Immature natural killer cell (primary cell): ENCODE measurements at regions not wholly inside any gene's neighbourhood (a gene's known extent, or its start where the extent isn't known, plus 50 kb on each side); places are given as distances from the start of the nearest gene placed in this dataset.
"Not testable (repeated sequence)": the region's sequence is repeated elsewhere in the genome, so short reads cannot be mapped to it uniquely, and the experiment has no call there.

Experiments used
- DNase-seq, 3 donors: peaks; one replicate each; pipeline ENCODE4 v3.0.0; 2022; ENCODE audit warnings: mixed read lengths in 1 of 3
- H3K27ac Mint-ChIP-seq, 6 donors: one replicate each; pipeline ENCODE4 v1.8.0; 2020; ENCODE audit warnings: mixed read lengths in 6 of 6, mild to moderate bottlenecking in 5 of 6, inconsistent platforms in 4 of 6, moderate library complexity in 3 of 6
- H3K27me3 Mint-ChIP-seq, 3 donors: one replicate each; pipeline ENCODE4 v1.8.0; 2020 to 2021; ENCODE audit warnings: low read depth in 3 of 3, mild to moderate bottlenecking in 3 of 3, mixed read lengths in 3 of 3, moderate library complexity in 3 of 3, inconsistent platforms in 1 of 3
- H3K36me3 Mint-ChIP-seq, 3 donors: one replicate each; pipeline ENCODE4 v1.8.0; 2020; ENCODE audit warnings: mixed read lengths in 3 of 3, inconsistent platforms in 2 of 3, mild to moderate bottlenecking in 2 of 3
- H3K4me1 Mint-ChIP-seq, 2 donors: one replicate each; pipeline ENCODE4 v1.8.0; 2020; ENCODE audit warnings: inconsistent platforms in 2 of 2, mild to moderate bottlenecking in 2 of 2, mixed read lengths in 2 of 2, moderate library complexity in 1 of 2
- H3K4me3 Mint-ChIP-seq, 5 donors: one replicate each; pipeline ENCODE4 v1.8.0; 2020; ENCODE audit warnings: mild to moderate bottlenecking in 5 of 5, mixed read lengths in 5 of 5, inconsistent platforms in 3 of 5, moderate library complexity in 3 of 5
- H3K9me3 Mint-ChIP-seq, 6 donors: one replicate each; pipeline ENCODE4 v1.8.0; 2020; ENCODE audit warnings: mild to moderate bottlenecking in 6 of 6, mixed read lengths in 6 of 6, inconsistent platforms in 4 of 6, moderate library complexity in 3 of 6

DNA sequence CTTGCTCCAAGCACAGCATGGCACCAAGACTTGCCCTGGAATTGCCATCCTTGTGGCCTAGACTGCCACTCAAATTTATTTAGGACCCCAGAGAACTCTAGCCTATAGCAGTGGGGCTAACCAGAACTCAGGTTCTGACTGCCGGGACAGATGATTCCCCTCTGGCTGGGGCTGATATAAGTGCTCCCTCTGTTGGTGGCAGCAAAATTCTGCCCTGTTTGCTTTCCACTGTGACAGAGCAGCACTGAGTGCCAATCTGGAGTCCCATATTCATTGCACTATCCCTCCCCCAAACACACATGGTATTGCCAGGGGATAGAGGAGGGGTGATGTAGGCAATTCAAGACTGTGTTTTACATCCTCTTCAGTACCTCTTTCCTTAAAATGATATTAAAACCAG is 1081.9 kb downstream of the FAT4 start:
- DNase-seq: no peak
- no peaks in the 10 kb centered on the region for H3K4me1 Mint-ChIP-seq
- peaks cover 4 to 21% (median 8%) of the 10 kb centered on the region in 6 donors for H3K9me3 Mint-ChIP-seq
- H3K36me3 Mint-ChIP-seq: no peaks in the 10 kb centered on the region
- no peak overlapping the region for H3K4me3 Mint-ChIP-seq
- H3K27me3 Mint-ChIP-seq: peaks cover 0 to 3% (median 0%) of the 10 kb centered on the region in 3 donors
- no peak overlapping the region for H3K27ac Mint-ChIP-seq

DNA sequence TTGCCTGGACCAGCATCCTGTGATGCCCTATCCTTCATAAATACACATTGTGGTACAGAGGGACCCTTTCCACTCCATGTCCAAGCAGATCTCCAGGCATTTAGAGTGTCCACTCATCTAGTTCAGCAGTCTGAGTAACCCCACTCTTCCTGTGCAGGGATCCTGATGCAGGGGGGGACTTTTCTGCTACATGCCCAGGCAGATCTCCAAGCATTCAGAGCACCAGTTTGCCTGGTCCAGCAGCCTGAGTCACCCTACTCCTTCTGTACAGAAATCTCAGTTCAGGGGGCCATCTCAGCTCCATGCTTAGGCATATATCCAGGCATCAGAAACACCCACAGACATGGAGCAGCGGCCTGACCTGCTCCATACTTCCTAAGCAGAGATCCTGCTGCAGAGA is 1089.8 kb downstream of the FAT4 start:
- DNase-seq: no peak
- H3K9me3 Mint-ChIP-seq: peaks cover 0 to 30% (median 9%) of the 10 kb centered on the region in 6 donors
- peaks cover 0 to 3% (median 0%) of the 10 kb centered on the region in 3 donors for H3K27me3 Mint-ChIP-seq
- H3K27ac Mint-ChIP-seq: no peak overlapping the region
- H3K36me3 Mint-ChIP-seq: no peaks in the 10 kb centered on the region
- no peaks in the 10 kb centered on the region for H3K4me1 Mint-ChIP-seq
- no peak overlapping the region for H3K4me3 Mint-ChIP-seq

DNA sequence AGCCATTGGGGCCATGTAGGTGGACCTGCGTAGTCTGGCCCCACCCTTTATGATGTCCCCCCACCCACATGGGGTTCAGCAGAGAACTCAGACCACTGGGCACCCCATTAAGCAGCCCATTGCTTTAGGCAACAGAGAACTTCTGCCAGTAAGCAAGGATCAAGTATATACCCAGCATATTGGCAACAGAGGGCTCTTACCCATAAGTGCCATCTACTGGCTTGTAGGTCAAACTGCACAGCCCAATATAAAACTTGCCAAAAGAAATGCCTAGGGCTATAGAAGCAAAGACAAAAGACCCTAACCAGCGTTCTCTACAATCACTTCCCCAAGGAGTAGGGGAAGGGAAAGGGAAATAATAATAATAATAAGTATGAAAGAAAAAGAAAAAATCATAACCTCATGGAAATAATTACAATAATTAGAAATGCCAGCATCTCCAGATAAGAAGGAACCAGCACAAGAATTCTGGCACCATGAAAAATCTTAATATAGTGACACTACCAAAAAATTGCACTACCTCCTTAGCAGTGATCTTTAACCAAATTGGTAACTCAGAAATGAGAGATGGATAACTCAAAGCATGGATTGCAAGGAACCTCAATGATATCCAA is 1090.7 kb downstream of the FAT4 start:
- H3K4me3 Mint-ChIP-seq: no peak overlapping the region
- H3K27me3 Mint-ChIP-seq: peaks cover 0 to 3% (median 0%) of the 10 kb centered on the region in 3 donors
- no peak for DNase-seq
- H3K27ac Mint-ChIP-seq: no peak overlapping the region
- no peaks in the 10 kb centered on the region for H3K4me1 Mint-ChIP-seq
- H3K9me3 Mint-ChIP-seq: peaks cover 0 to 34% (median 9%) of the 10 kb centered on the region in 6 donors
- H3K36me3 Mint-ChIP-seq: no peaks in the 10 kb centered on the region

DNA sequence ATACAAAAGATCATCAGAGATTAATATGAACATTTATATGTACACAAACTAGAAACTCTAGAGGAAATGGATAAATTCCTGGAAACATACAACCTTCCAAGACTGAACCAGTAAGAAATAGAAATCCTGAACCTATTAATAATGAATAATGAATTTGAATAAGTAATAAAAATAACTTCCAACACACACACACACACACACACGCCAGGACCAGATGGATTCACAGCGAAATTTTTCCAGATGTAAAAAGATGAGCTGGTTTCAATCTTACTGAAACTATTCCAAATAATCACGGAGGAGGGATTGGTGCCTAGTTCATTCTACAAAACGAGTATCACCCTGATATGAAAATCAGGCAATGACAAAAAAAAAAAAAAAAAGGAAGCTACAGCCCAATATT is 1095.0 kb downstream of the FAT4 start:
- Mint-ChIP-seq H3K4me3 (no peak overlapping the region), H3K36me3 (no peaks in the 10 kb centered on the region), H3K9me3 (peaks cover 1 to 45% (median 10%) of the 10 kb centered on the region in 6 donors), H3K27me3 (peaks cover 0 to 3% (median 0%) of the 10 kb centered on the region in 3 donors), H3K4me1 (no peaks in the 10 kb centered on the region), H3K27ac (no peak overlapping the region)
- DNase-seq: no peak

DNA sequence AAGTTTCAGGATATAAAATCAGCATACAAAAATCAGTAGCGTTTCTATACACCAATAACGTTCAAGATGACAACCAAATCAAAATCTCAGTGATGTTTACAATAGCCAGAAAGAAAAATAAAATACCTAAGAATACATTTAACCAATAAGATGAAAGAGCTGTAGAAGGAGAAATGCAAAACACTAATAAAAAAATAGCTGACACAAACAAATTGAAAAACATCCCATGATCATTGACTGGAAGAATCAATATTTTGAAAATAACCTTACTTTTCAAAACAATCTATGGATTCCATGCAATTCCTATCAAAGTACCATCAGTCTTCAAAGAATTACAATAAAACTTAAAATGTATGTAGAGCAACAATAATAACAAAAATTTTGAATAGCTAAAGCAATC is 1096.3 kb downstream of the FAT4 start:
- Mint-ChIP-seq H3K4me1 (no peaks in the 10 kb centered on the region), H3K27ac (no peak overlapping the region), H3K27me3 (peaks cover 0 to 3% (median 0%) of the 10 kb centered on the region in 3 donors)

DNA sequence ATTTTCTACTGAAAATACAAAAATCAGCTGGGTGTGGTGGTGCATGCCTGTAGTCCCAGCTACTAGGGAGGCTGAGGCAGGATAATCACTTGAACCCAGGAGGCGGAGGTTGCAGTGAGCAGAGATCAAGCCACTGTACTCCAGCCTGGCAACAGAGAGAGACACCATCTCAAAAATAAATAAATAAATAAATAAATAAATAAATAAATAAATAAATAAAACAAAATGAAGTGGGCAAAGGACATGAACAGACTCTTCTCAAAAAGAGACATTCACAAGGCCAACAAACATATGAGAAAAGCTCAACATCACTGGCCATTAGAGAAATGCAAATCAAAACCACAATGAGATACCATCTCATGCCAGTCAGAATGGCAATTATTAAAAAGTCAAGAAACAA is 1097.6 kb downstream of the FAT4 start:
- not testable (repeated sequence) for H3K27ac Mint-ChIP-seq, H3K27me3 Mint-ChIP-seq, H3K4me3 Mint-ChIP-seq, DNase-seq, H3K36me3 Mint-ChIP-seq, H3K4me1 Mint-ChIP-seq
- peaks cover 1 to 42% (median 5%) of the 10 kb centered on the region in 6 donors for H3K9me3 Mint-ChIP-seq

More for the DNA sequence above, 1096.3 kb downstream of the FAT4 start:
- DNase-seq: no peak
- Mint-ChIP-seq H3K36me3 (no peaks in the 10 kb centered on the region), H3K4me3 (no peak overlapping the region), H3K9me3 (peaks cover 1 to 47% (median 10%) of the 10 kb centered on the region in 6 donors)

DNA sequence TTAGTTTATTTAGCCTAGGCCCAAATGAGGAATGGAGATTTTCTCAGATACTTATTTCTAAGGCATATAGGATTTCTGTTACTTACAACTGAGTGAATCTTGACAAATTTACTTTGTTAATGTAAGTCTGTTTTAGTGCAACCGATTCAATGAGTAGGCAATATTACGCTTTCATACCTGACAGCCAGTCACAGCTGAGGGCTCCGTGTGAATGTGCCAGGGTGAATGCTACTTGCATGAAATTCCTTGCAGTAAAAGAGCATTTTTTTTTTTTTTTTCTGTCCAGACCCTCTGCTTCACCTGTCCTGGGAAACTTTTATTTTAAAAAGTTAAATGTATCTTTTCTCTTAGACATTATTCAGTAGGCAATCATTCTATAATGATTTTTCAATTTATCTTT is 1100.0 kb downstream of the FAT4 start:
- no peaks in the 10 kb centered on the region for H3K36me3 Mint-ChIP-seq
- no peak for DNase-seq
- peaks cover 1 to 44% (median 5%) of the 10 kb centered on the region in 6 donors for H3K9me3 Mint-ChIP-seq
- peaks cover 0 to 1% (median 0%) of the 10 kb centered on the region in 3 donors for H3K27me3 Mint-ChIP-seq
- no peak overlapping the region for H3K27ac Mint-ChIP-seq
- H3K4me3 Mint-ChIP-seq: no peak overlapping the region
- H3K4me1 Mint-ChIP-seq: no peaks in the 10 kb centered on the region

DNA sequence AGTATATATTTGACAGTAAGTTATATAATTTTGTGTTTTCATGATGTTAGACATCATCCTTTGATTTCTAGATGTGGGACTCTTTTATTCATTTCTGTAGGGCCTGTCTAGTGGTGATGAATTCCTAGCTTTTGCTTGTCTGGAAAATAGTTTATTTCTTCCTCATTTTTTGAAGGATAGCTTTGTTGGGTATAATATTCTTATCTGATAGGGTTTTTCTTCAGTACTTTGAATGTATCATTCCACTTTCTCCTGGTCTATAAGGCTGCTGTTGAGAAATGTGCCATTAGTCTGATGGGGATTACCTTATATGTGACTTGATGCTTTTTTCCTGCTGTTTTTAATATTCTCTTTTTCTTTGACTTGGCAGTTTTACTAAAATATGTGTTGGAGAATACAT is 1104.5 kb downstream of the FAT4 start:
- no peak overlapping the region for H3K27ac Mint-ChIP-seq
- H3K36me3 Mint-ChIP-seq: no peaks in the 10 kb centered on the region
- peaks cover 0 to 2% (median 1%) of the 10 kb centered on the region in 3 donors for H3K27me3 Mint-ChIP-seq
- no peak for DNase-seq
- H3K9me3 Mint-ChIP-seq: peaks cover 6 to 35% (median 13%) of the 10 kb centered on the region in 6 donors
- H3K4me1 Mint-ChIP-seq: no peaks in the 10 kb centered on the region
- no peak overlapping the region for H3K4me3 Mint-ChIP-seq

DNA sequence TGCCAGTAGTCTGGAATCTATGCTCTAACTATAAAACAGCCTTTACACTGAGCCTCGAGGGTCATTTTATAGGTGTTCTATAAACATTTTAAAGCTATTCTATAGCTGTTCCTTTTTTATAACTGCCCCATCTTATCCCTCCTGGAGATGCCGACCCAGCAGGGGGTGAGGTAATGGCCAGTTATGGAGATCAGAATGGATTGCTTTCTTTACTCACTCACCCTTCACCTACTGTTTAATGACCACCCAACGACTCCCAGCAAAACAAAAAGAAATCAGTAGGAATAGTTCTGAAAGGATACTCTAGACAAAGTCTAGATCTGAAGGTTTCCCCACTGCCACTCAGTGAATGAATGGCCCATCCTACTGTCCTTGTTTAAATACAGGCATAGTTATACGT is 1113.1 kb downstream of the FAT4 start:
- Mint-ChIP-seq H3K36me3 (no peaks in the 10 kb centered on the region), H3K27ac (no peak overlapping the region), H3K4me3 (no peak overlapping the region), H3K9me3 (peaks cover 4 to 27% (median 17%) of the 10 kb centered on the region in 6 donors), H3K4me1 (no peaks in the 10 kb centered on the region), H3K27me3 (no peaks in the 10 kb centered on the region)
- DNase-seq: no peak

DNA sequence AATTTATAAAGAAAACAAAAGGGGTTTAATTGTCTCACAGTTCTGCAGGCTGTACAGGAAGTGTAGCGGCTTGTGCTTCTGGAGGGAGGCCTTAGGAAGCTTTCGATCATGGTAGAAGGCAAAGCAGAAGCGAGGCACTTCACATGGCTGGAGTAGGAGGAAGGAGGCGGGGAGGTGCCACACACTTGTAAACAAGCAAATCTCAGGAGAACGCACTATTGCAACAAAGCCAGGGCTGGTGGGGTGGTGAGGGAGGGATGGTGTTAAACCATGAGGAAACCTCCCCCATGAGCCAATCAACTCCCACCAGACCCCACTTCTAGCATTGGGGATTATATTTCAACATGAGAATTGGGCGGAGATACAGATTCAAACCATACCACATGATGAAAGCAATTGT is 1116.3 kb downstream of the FAT4 start:
- Mint-ChIP-seq H3K4me1 (no peaks in the 10 kb centered on the region), H3K4me3 (no peak overlapping the region), H3K36me3 (no peaks in the 10 kb centered on the region), H3K27ac (no peak overlapping the region), H3K27me3 (no peaks in the 10 kb centered on the region), H3K9me3 (peaks cover 4 to 24% (median 14%) of the 10 kb centered on the region in 6 donors)
- DNase-seq: no peak

DNA sequence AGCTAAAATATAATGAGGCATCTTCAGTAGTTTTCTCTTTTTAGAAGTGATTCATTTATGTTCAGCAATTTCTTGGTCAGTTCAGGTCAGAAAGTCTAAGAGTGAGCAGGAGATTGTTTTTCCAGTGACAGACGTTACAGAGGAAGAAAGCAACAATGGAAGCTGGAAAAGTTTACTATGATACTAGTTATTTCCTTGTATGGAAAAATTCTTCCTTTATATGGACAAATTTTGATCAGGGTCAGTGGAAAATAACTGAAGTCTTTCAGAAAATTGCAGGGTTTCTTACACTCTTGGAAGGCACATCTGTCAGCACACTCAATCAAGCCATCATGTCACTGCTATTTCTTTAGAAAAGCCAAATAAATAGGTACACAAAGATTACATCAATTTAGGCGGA is 1120.7 kb downstream of the FAT4 start:
- Mint-ChIP-seq H3K4me3 (no peak overlapping the region), H3K36me3 (no peaks in the 10 kb centered on the region), H3K27me3 (peaks cover 0 to 3% (median 0%) of the 10 kb centered on the region in 3 donors), H3K9me3 (peaks cover 8 to 38% (median 15%) of the 10 kb centered on the region in 6 donors), H3K27ac (no peak overlapping the region), H3K4me1 (no peaks in the 10 kb centered on the region)
- no peak for DNase-seq

DNA sequence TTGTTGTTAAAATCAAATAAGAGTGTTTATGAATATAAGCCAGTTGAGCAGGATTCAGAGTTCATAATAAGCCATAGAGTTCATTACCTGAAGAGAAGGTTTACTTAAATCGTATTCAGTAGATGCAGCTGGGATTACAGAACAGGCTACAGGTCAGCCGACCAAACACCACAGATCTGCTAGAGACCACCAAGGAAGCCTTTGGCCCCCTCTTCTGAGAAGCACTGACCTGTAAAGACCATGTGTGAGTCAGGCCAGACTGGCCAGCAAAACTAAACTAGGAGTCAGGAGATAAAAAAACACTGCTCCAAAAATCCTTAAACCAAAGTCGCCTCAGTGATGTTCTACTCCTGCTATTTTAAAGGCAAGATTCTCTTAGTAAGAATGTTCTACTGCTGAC is 1125.5 kb downstream of the FAT4 start:
- Mint-ChIP-seq H3K27me3 (peaks cover 0 to 3% (median 0%) of the 10 kb centered on the region in 3 donors), H3K4me1 (no peaks in the 10 kb centered on the region), H3K27ac (no peak overlapping the region), H3K36me3 (no peaks in the 10 kb centered on the region), H3K4me3 (no peak overlapping the region), H3K9me3 (peaks cover 6 to 39% (median 25%) of the 10 kb centered on the region in 6 donors)
- DNase-seq: no peak

DNA sequence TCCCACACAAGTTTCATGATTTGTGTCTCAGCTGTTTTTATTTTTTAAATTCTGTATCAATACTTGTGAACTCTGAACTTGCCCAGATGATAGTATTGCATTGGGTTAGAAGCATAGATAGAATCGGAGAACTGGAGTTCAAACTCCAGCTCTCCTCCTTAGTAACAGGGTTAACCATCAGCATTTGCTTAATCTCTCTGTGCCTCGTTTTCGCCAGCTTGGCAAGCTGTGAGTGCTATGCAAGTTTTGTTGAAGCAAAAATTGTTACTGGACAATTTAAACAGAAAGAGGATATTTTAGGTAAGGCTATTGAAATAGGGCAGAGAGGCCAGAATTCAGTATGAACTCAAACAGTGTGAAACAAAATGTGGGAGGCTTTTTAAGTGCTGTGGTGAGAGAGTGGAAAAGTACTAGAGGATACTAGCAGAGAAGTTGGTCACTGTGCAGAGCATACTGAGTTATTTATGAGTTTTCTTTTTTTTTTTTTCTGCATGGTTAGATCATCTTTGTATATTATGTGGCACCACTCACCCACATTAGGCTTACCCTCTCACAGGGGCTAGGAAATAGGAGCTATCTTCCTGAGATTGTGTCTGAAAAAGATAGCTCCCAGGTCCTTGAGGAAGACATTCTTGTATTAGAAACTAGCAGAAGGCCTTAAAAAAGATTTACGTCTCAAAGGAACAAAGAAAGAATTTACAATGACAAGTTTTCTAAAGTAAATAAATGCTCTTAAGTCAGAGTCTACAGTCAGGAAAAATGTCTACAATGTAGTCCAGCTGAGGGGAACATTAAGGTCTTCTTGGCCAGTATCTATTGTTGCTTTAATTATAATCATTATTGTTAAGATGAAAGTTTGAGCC is 1126.6 kb downstream of the FAT4 start:
- Mint-ChIP-seq H3K4me1 (no peaks in the 10 kb centered on the region), H3K9me3 (peaks cover 11 to 32% (median 26%) of the 10 kb centered on the region in 6 donors), H3K27me3 (peaks cover 0 to 3% (median 0%) of the 10 kb centered on the region in 3 donors), H3K36me3 (no peaks in the 10 kb centered on the region), H3K27ac (no peak overlapping the region), H3K4me3 (no peak overlapping the region)
- no peak for DNase-seq

DNA sequence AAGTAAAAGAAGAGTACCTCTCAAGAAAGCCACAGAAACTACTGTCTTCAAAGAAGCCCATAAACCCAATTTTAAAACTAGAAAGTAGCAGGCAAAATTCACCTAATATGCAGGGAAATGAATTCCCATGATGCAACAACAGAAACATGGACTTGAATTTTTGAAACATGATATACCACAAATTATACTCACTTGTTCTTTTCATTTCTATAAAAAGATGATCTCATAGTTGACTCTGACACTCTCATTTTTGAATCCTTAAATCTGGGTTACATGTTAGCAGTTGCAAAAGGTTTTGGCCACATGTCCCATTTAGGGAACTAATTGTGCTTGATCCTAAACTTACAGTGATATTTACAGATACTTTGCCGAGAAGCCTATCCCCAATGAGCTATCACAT is 1130.8 kb downstream of the FAT4 start:
- Mint-ChIP-seq H3K27me3 (no peaks in the 10 kb centered on the region), H3K27ac (no peak overlapping the region), H3K4me1 (no peaks in the 10 kb centered on the region), H3K36me3 (no peaks in the 10 kb centered on the region), H3K4me3 (no peak overlapping the region), H3K9me3 (peaks cover 9 to 31% (median 13%) of the 10 kb centered on the region in 6 donors)
- no peak for DNase-seq
